Adrenal gland (tissue), 9 donors: ENCODE measurements at regions not wholly inside any gene's neighbourhood (a gene's known extent, or its start where the extent isn't known, plus 50 kb on each side); places are given as distances from the start of the nearest gene placed in this dataset.
A peak's percentile ranks its signal among the peaks of the same experiment; 100 is the strongest.

Experiments
- DNase-seq, 7 donors: peaks; one replicate each; pipeline ENCODE4 v3.0.0-alpha.2; 2019 to 2020
- H3K27ac ChIP-seq, 5 donors: fragments of 200-600 bp; sonication (generic) in 4 of 5; 1 replicate in 3 of 5; 2 replicates in 2 of 5; pipeline versions ENCODE4 v1.5.1 to v1.8.0; 2016 to 2020; ENCODE audit warnings: mild to moderate bottlenecking in 1 of 5
- H3K27me3 ChIP-seq: fragments of 200-600 bp; 2 replicates; pipeline ENCODE4 v1.8.0; 2021
- H3K36me3 ChIP-seq, 2 donors: fragments of 200-600 bp; replicated peaks in 1 of 2; 1 replicate in 1 of 2; 2 replicates in 1 of 2; pipeline versions ENCODE4 v1.5.1 to v1.8.0; 2018 to 2022
- H3K4me1 ChIP-seq, 2 donors: fragments of 200-600 bp; replicated peaks in 1 of 2; 1 replicate in 1 of 2; 2 replicates in 1 of 2; pipeline versions ENCODE4 v1.5.1 to v1.8.0; 2018 to 2021
- H3K4me3 ChIP-seq, 4 donors: fragments of 200-600 bp; sonication (generic) in 3 of 4; one replicate each; pipeline ENCODE4 v1.5.1; 2016 to 2018
- H3K9me3 ChIP-seq, 3 donors: fragments of 200-600 bp; sonication (generic) in 1 of 3; replicated peaks in 1 of 3; 1 replicate in 2 of 3; 2 replicates in 1 of 3; pipeline versions ENCODE4 v1.5.1 to v1.8.0; 2016 to 2021
- POLR2A ChIP-seq, 2 donors: fragments of 450-650 bp; IDR thresholded peaks; one replicate each; pipeline ENCODE4 v1.6.1; 2017; ENCODE audit warnings: antibody characterized with exemption in 2 of 2, mild to moderate bottlenecking in 2 of 2, moderate library complexity in 1 of 2
- WGBS, 4 donors: extraction: QIAGEN DNeasy Blood & Tissue Kit in 2 of 4; methylation state at CpG; one replicate each; pipeline versions ENCODE4 v1.1.5 to v1.1.7; 2013 to 2017; 5-methylcytosine and 5-hydroxymethylcytosine counted together
- intact Hi-C, 2 donors: fragments of 100-400 bp; cut with DNase I; formaldehyde crosslinking; loops; one replicate each; pipeline versions ENCODE4 v1.14.1 to v1.15.0; 2022 to 2023
- TF ChIP-seq, protein P1 (sequence below), 6 experiments: fragments of 450-650 bp in 4 of 6; fragments of 200-600 bp in 2 of 6; sonication (generic) in 1 of 6; IDR thresholded peaks; 1 replicate in 5 of 6; 2 replicates in 1 of 6; pipeline versions ENCODE4 v1.5.1 to v1.8.0; 2016 to 2021; ENCODE audit warnings: antibody characterized with exemption in 6 of 6, mild to moderate bottlenecking in 2 of 6, moderate library complexity in 1 of 6
- donor health status: healthy with polysubstance abuse.
- donor health status: Bipolar disorder and iron deficiency.
- donor health status: DM: yes; HTN: yes; CAD: no.
- donor health status: DM: no; HTN: no; CAD: no.
- donor health status: DM: no; HTN: no; CAD: no.

DNA sequence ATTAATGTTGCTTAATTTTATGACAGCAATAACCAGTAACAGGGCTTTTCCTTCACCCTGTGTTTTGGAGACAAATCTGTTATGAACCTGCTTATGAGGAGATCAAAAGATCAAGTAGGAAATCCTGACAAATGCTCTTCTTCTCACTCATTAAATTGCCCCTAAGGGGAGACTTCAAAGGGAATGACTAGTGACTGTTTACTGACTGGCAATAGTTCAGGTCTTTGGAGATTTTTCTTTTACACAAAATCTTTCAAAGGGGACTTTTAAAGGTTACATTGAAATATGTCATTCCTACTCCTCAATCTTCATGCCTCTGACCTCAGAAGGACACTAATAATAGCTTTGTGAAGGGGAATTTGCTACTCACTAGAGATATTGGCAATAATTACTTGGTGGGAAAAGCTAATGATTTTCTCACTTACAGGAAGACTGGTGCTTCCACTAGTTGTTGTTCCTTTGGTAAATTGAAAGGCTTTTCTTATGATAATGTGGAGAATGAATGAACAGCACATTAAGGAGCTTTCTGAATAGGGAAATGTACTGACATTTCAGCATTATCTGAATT, 292.9 kb upstream of the CA10 start:
- H3K4me3 ChIP-seq: no peak overlapping the region
- H3K36me3 ChIP-seq: no peaks in the 10 kb centered on the region
- intact Hi-C loops: no loop called here
- peaks cover 5% of the 10 kb centered on the region for H3K27me3 ChIP-seq
- no peaks in the 10 kb centered on the region for H3K4me1 ChIP-seq
- DNase-seq: no peak
- no peak overlapping the region for H3K27ac ChIP-seq
- TF ChIP-seq, protein P1, sequence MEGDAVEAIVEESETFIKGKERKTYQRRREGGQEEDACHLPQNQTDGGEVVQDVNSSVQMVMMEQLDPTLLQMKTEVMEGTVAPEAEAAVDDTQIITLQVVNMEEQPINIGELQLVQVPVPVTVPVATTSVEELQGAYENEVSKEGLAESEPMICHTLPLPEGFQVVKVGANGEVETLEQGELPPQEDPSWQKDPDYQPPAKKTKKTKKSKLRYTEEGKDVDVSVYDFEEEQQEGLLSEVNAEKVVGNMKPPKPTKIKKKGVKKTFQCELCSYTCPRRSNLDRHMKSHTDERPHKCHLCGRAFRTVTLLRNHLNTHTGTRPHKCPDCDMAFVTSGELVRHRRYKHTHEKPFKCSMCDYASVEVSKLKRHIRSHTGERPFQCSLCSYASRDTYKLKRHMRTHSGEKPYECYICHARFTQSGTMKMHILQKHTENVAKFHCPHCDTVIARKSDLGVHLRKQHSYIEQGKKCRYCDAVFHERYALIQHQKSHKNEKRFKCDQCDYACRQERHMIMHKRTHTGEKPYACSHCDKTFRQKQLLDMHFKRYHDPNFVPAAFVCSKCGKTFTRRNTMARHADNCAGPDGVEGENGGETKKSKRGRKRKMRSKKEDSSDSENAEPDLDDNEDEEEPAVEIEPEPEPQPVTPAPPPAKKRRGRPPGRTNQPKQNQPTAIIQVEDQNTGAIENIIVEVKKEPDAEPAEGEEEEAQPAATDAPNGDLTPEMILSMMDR (IDR thresholded peaks at IDR 0.05): no peak
- TF ChIP-seq POLR2A (IDR thresholded peaks at IDR 0.05): no peak
- no peaks in the 10 kb centered on the region for H3K9me3 ChIP-seq

DNA sequence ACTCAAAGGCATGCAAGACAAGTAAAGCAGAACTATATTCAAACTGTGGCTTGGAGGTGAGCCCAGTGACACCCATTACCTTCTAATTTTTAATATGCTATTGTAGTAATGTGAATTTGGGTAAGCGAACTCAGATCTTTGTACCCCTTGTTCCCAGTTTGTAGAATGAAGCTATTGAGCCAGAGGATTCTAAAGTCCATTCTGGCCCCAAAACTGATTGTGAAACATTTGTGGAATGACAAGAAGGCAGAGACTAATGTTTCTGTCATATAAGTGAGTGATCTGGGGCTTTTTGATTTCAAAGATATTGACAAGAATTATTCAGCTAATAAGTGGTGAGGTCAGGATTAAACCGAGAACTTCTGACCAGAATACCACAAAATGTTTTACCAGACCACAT, 283.8 kb upstream of the CA10 start:
- TF ChIP-seq, protein P1 (IDR thresholded peaks at IDR 0.05): no peak
- TF ChIP-seq POLR2A (IDR thresholded peaks at IDR 0.05): no peak
- Histone ChIP-seq H3K36me3 (no peaks in the 10 kb centered on the region), H3K4me3 (no peak overlapping the region), H3K27me3 (no peaks in the 10 kb centered on the region), H3K4me1 (no peaks in the 10 kb centered on the region), H3K27ac (no peak overlapping the region), H3K9me3 (no peaks in the 10 kb centered on the region)
- no peak for DNase-seq
- intact Hi-C loops: no loop called here
- WGBS, 4 donors: 59 to 84% (median 78%) methylated on average over 2 of the region's 2 CpGs

DNA sequence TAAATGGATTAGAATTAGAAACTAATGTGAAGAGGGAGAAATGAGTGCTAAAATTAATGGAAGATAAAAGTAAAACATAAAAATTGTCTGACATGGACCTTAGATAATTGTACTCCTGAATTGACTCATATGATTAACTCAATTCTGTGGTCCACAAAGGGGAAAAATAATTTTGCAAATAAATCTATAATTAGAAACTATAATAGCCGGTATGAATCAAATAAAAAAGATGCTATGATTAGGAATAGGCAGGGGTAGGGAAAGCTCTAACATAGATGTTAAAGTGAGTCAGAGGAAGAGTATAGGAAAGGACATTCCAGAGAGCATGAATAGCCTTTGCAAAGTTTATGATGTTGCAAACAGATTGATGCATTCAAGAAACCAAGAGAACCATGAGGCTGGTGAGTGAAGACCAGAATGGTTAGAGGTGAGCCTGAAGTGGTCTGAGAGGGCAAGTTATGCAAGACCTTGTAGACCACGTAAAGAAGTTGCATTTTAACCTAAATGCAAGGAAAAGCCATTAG, 262.1 kb upstream of the CA10 start:
- no peaks in the 10 kb centered on the region for H3K9me3 ChIP-seq
- no peak for DNase-seq
- H3K27ac ChIP-seq: no peak overlapping the region
- WGBS, 4 donors: 63 to 70% (median 70%) methylated on average over 2 of the region's 2 CpGs
- no peaks in the 10 kb centered on the region for H3K27me3 ChIP-seq
- peaks cover 11 to 14% of the 10 kb centered on the region in 2 donors for H3K4me1 ChIP-seq
- H3K36me3 ChIP-seq: no peaks in the 10 kb centered on the region
- no peak for TF ChIP-seq POLR2A (IDR thresholded peaks at IDR 0.05)
- TF ChIP-seq, protein P1 (IDR thresholded peaks at IDR 0.05): no peak
- intact Hi-C loops: no loop called here
- H3K4me3 ChIP-seq: no peak overlapping the region

GRCh38 chr17:52419229-52419641, 260.7 kb upstream of the CA10 start:
- TF ChIP-seq, protein P1 (IDR thresholded peaks at IDR 0.05): no peak
- TF ChIP-seq POLR2A (IDR thresholded peaks at IDR 0.05): no peak
- peak; percentile 26 to 77 (median 61) for DNase-seq
- intact Hi-C loops: no loop called here

More at GRCh38 chr17:52419229-52419641, 260.7 kb upstream of the CA10 start:
- no peak overlapping the region for H3K27ac ChIP-seq
- no peaks in the 10 kb centered on the region for H3K9me3 ChIP-seq
- H3K4me3 ChIP-seq: no peak overlapping the region
- H3K4me1 ChIP-seq: peaks cover 11 to 14% of the 10 kb centered on the region in 2 donors
- 13 to 32% (median 18%) methylated on average over 3 of the region's 3 CpGs for WGBS, 4 donors
- H3K36me3 ChIP-seq: no peaks in the 10 kb centered on the region
- no peaks in the 10 kb centered on the region for H3K27me3 ChIP-seq
